Neural cell (in vitro differentiated cells): ENCODE measurements at regions not wholly inside any gene's neighbourhood (a gene's known extent, or its start where the extent isn't known, plus 50 kb on each side); places are given as distances from the start of the nearest gene placed in this dataset.

ENCODE experiments used
- H2AFZ ChIP-seq: fragments of 200-600, 300-800 bp; sonication (generic), shearing (Covaris generic); 2 replicates; pipeline ENCODE4 v1.6.0; 2014; ENCODE audit warnings: low read depth, mild to moderate bottlenecking, antibody characterized with exemption, low read length, moderate library complexity
- H3F3A ChIP-seq: fragments of 200-600 bp; shearing (Covaris generic); 2 replicates; pipeline ENCODE4 v1.6.1; 2016; ENCODE audit warnings: mild to moderate bottlenecking, moderate library complexity, mixed read lengths, antibody characterized with exemption, low read length; ENCODE audit not compliant: insufficient read depth, poor library complexity, severe bottlenecking
- H3K27ac ChIP-seq: fragments of 200-600, 300-800 bp; sonication (generic), shearing (Covaris generic); 2 replicates; pipeline ENCODE4 v1.5.1; 2014; ENCODE audit warnings: mild to moderate bottlenecking, low read length, moderate library complexity
- H3K27me3 ChIP-seq: fragments of 300-800, 200-600 bp; sonication (generic), shearing (Covaris generic); 2 replicates; pipeline ENCODE4 v1.6.0; 2014; ENCODE audit warnings: mild to moderate bottlenecking, low read depth, low read length, moderate library complexity; ENCODE audit not compliant: insufficient read depth
- H3K36me3 ChIP-seq: fragments of 300-800, 200-600 bp; sonication (generic), shearing (Covaris generic); 2 replicates; pipeline ENCODE4 v1.5.1; 2014; ENCODE audit warnings: mild to moderate bottlenecking, antibody characterized with exemption, low read length, moderate library complexity; ENCODE audit not compliant: insufficient read depth
- H3K4me2 ChIP-seq: fragments of 300-800, 200-600 bp; sonication (generic), shearing (Covaris generic); 2 replicates; pipeline ENCODE4 v1.6.0; 2014; ENCODE audit warnings: mild to moderate bottlenecking, low read length
- H3K4me3 ChIP-seq: fragments of 300-800, 200-600 bp; sonication (generic), shearing (Covaris generic); 2 replicates; pipeline ENCODE4 v1.5.1; 2014; ENCODE audit warnings: mild to moderate bottlenecking, low read length, moderate library complexity
- H3K79me2 ChIP-seq: fragments of 200-600 bp; shearing (Covaris generic); replicated peaks from 2 replicates; pipeline ENCODE4 v1.6.0; 2014; ENCODE audit warnings: mild to moderate bottlenecking, low read length, moderate library complexity; ENCODE audit not compliant: insufficient read depth
- H3K9ac ChIP-seq: fragments of 300-800, 200-600 bp; sonication (generic), shearing (Covaris generic); 2 replicates; pipeline ENCODE4 v1.6.1; 2016; ENCODE audit warnings: mild to moderate bottlenecking, low read length, mixed read lengths
- H3K9me2 ChIP-seq: fragments of 200-600 bp; shearing (Covaris generic); 2 replicates; pipeline ENCODE4 v1.6.1; 2016; ENCODE audit warnings: mild to moderate bottlenecking, low read length, mixed read lengths; ENCODE audit not compliant: insufficient read depth
- H3K9me3 ChIP-seq: fragments of 200-600, 300-800 bp; sonication (generic), shearing (Covaris generic); 2 replicates; pipeline ENCODE4 v1.6.1; 2016; ENCODE audit warnings: mild to moderate bottlenecking, mixed run types, low read length, moderate library complexity, mixed read lengths
- H4K20me1 ChIP-seq: fragments of 200-600 bp; shearing (Covaris generic); 2 replicates; pipeline ENCODE4 v1.6.1; 2016; ENCODE audit warnings: mild to moderate bottlenecking, mixed run types; ENCODE audit not compliant: insufficient read depth
- CTCF ChIP-seq: fragments of 450-650 bp; IDR thresholded peaks from 2 replicates; pipeline ENCODE4 v1.5.1; 2014; ENCODE audit warnings: antibody characterized with exemption, mild to moderate bottlenecking, moderate library complexity; ENCODE audit not compliant: poor library complexity, severe bottlenecking
- EP300 ChIP-seq: fragments of 450-650 bp; conservative IDR thresholded peaks from 2 replicates; pipeline ENCODE4 v1.6.1; 2014; ENCODE audit warnings: antibody characterized with exemption, mild to moderate bottlenecking, moderate library complexity; ENCODE audit not compliant: poor library complexity, severe bottlenecking
- EZH2 ChIP-seq: fragments of 200-600, 300-800 bp; shearing (Covaris generic), sonication (generic); IDR thresholded peaks from 2 replicates; pipeline ENCODE4 v1.6.1; 2014; ENCODE audit warnings: antibody characterized with exemption, low read length, borderline replicate concordance, mild to moderate bottlenecking; ENCODE audit not compliant: insufficient read depth, poor library complexity, severe bottlenecking
- MXI1 ChIP-seq: fragments of 450-650 bp; conservative IDR thresholded peaks from 2 replicates; pipeline ENCODE4 v1.6.1; 2014; ENCODE audit warnings: antibody characterized with exemption, mild to moderate bottlenecking; ENCODE audit not compliant: poor library complexity, severe bottlenecking
- POLR2AphosphoS5 ChIP-seq: IDR thresholded peaks from 2 replicates; pipeline ENCODE4 v1.6.1; 2012
- REST ChIP-seq: IDR thresholded peaks from 2 replicates; pipeline ENCODE4 v1.6.1; 2012; ENCODE audit warnings: borderline replicate concordance
- SMC3 ChIP-seq: fragments of 450-650 bp; conservative IDR thresholded peaks from 2 replicates; pipeline ENCODE4 v1.6.1; 2014; ENCODE audit warnings: antibody characterized with exemption, mild to moderate bottlenecking, moderate library complexity; ENCODE audit not compliant: poor library complexity
- TAF1 ChIP-seq: IDR thresholded peaks from 2 replicates; pipeline ENCODE4 v1.6.1; 2012; ENCODE audit warnings: low read depth

- Histone ChIP-seq H3K4me3 (no peak overlapping the region), H3K36me3 (no peaks in the 10 kb centered on the region), H2AFZ (no peak overlapping the region), H3F3A (no peaks in the 10 kb centered on the region), H3K9me3 (no peaks in the 10 kb centered on the region), H3K9me2 (no peaks in the 10 kb centered on the region), H3K9ac (no peak overlapping the region), H3K79me2 (no peaks in the 10 kb centered on the region), H3K27me3 (no peaks in the 10 kb centered on the region), H3K4me2 (no peak overlapping the region), H4K20me1 (no peaks in the 10 kb centered on the region), H3K27ac (no peak overlapping the region)
- TF ChIP-seq REST (no peak), TAF1 (no peak), MXI1 (no peak), SMC3 (no peak)
These were observed 120.1 kb upstream of the ZNF608 start for GRCh38 chr5:124866355-124867136.

GRCh38 chr5:124867137-124867704 is 120.8 kb upstream of the ZNF608 start:
- Histone ChIP-seq H3K79me2 (no peaks in the 10 kb centered on the region), H2AFZ (no peak overlapping the region), H3K27me3 (no peaks in the 10 kb centered on the region), H3F3A (no peaks in the 10 kb centered on the region), H4K20me1 (no peaks in the 10 kb centered on the region), H3K36me3 (no peaks in the 10 kb centered on the region), H3K27ac (no peak overlapping the region), H3K4me2 (no peak overlapping the region), H3K9ac (no peak overlapping the region), H3K9me2 (no peaks in the 10 kb centered on the region), H3K4me3 (no peak overlapping the region), H3K9me3 (no peaks in the 10 kb centered on the region)
- TF ChIP-seq EP300: no peak
- no peak for TF ChIP-seq POLR2AphosphoS5
- TF ChIP-seq CTCF: no peak
- no peak for TF ChIP-seq REST
- TF ChIP-seq SMC3: no peak
- no peak for TF ChIP-seq TAF1
- no peak for TF ChIP-seq EZH2
- no peak for TF ChIP-seq MXI1
